ENCODE measurements at regions not wholly inside any gene's neighbourhood (a gene's known extent, or its start where the extent isn't known, plus 50 kb on each side); places are given as distances from the start of the nearest gene placed in this dataset.

DNA sequence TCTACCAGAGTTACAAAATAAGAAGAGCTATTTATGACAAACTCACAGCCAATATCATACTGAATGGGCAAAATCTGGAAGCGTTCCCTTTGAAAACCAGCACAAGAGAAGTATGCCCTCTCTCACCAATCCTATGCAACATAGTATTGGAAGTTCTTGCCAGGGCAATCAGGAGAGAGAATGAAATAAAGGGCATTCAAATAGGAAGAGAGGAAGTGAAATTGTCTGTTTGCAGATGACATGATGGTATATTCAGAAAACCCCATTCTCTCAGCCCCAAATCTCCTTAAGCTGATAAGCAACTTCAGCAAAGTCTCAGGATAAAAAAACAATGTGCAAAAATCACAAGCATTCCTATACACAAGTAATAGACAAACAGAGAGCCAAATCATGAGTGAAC lies 1169.5 kb downstream of the AMY1C start:
- Histone ChIP-seq H3K27me3 (ENCODE audit: insufficient read depth, low read depth) (no peaks in the 10 kb centered on the region), H3K4me2 (no peak overlapping the region), H4K20me1 (ENCODE audit: insufficient read depth) (no peaks in the 10 kb centered on the region), H3K4me1 (replicated peaks; ENCODE audit: insufficient read depth) (no peaks in the 10 kb centered on the region), H3K4me3 (no peak overlapping the region), H3F3A (ENCODE audit: insufficient read depth, low read depth) (no peaks in the 10 kb centered on the region), H3K9me2 (ENCODE audit: insufficient read depth) (no peaks in the 10 kb centered on the region), H2AFZ (no peak overlapping the region; the same call in 1 of the 2 replicates), H3K27ac (no peak overlapping the region), H3K9me3 (ENCODE audit: insufficient read depth, low read depth) (no peaks in the 10 kb centered on the region), H3K79me2 (ENCODE audit: low read depth) (no peaks in the 10 kb centered on the region), H3K36me3 (ENCODE audit: low read depth) (no peaks in the 10 kb centered on the region)
- no TSS peak for BruUV-seq (replicated peaks)
- intact Hi-C loops (cut with micrococcal nuclease; ENCODE audit: unreplicated experiment): no loop called here
- ChIA-PET POLR2A (ENCODE audit: unreplicated experiment) (no interaction called here), CTCF (no interaction called here)
- TF ChIP-seq, protein P1, sequence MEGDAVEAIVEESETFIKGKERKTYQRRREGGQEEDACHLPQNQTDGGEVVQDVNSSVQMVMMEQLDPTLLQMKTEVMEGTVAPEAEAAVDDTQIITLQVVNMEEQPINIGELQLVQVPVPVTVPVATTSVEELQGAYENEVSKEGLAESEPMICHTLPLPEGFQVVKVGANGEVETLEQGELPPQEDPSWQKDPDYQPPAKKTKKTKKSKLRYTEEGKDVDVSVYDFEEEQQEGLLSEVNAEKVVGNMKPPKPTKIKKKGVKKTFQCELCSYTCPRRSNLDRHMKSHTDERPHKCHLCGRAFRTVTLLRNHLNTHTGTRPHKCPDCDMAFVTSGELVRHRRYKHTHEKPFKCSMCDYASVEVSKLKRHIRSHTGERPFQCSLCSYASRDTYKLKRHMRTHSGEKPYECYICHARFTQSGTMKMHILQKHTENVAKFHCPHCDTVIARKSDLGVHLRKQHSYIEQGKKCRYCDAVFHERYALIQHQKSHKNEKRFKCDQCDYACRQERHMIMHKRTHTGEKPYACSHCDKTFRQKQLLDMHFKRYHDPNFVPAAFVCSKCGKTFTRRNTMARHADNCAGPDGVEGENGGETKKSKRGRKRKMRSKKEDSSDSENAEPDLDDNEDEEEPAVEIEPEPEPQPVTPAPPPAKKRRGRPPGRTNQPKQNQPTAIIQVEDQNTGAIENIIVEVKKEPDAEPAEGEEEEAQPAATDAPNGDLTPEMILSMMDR (conservative IDR thresholded peaks at IDR 0.05): no peak
- no peak for TF ChIP-seq EZH2 (IDR thresholded peaks at IDR 0.05; ENCODE audit: low read depth)
- DNase-seq: no peak

DNA sequence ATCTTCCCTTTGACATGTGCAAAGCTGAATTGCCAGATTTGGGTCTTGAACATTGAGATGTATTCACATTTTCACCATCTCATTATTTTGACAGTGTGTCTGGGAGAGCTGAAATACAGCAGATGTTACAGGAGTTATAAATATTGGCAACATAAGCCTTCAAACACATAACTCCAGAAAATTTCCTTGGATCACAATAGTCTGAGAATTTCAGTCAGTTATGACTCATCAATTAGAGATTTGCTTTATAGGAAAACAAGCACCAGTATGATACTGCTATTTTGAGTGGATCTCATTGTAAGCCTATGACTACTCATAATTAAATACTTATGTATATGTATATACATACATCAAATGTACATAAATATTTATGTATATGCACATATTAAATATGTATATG lies 1171.8 kb downstream of the AMY1C start:
- no peaks in the 10 kb centered on the region for H3K4me1 ChIP-seq (replicated peaks; ENCODE audit: insufficient read depth)
- H3F3A ChIP-seq (ENCODE audit: insufficient read depth, low read depth): no peaks in the 10 kb centered on the region
- intact Hi-C loops (cut with micrococcal nuclease; ENCODE audit: unreplicated experiment): no loop called here
- no peaks in the 10 kb centered on the region for H3K9me3 ChIP-seq (ENCODE audit: insufficient read depth, low read depth)
- no peak overlapping the region for H3K27ac ChIP-seq
- no peak overlapping the region for H2AFZ ChIP-seq
- no peaks in the 10 kb centered on the region for H3K9me2 ChIP-seq (ENCODE audit: insufficient read depth)
- ChIA-PET POLR2A (ENCODE audit: unreplicated experiment) (no interaction called here), CTCF (no interaction called here)
- TF ChIP-seq, protein P1 (conservative IDR thresholded peaks at IDR 0.05): no peak
- TF ChIP-seq EZH2 (IDR thresholded peaks at IDR 0.05; ENCODE audit: low read depth): no peak
- DNase-seq: no peak
- no TSS peak for BruUV-seq (replicated peaks)
- no peaks in the 10 kb centered on the region for H4K20me1 ChIP-seq (ENCODE audit: insufficient read depth)
- no peak overlapping the region for H3K4me3 ChIP-seq
- no peaks in the 10 kb centered on the region for H3K79me2 ChIP-seq (ENCODE audit: low read depth)
- no peak overlapping the region for H3K4me2 ChIP-seq
- H3K36me3 ChIP-seq (ENCODE audit: low read depth): no peaks in the 10 kb centered on the region
- no peaks in the 10 kb centered on the region for H3K27me3 ChIP-seq (ENCODE audit: insufficient read depth, low read depth)

DNA sequence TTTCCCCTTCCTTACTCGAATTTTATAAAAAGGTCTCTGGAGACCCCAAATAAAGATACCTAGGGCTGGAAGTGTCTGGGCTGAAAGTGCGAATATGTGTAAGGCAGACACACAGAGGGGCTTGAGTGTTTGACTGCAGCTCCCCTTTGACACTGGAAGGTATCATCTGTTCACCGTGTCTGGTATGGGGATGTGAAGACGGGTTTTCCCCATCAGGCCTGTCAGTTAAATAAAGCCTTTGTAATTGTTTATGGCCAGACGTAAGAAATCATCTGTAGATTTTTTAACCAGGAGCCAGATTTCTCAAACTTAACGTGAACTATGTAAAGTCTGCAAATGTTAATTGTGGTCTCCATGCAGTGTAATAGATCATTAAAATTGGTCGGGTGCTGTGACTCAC lies 1173.4 kb downstream of the AMY1C start:
- Histone ChIP-seq H2AFZ (no peak overlapping the region), H3K4me1 (replicated peaks; ENCODE audit: insufficient read depth) (no peaks in the 10 kb centered on the region), H3K9me2 (ENCODE audit: insufficient read depth) (no peaks in the 10 kb centered on the region), H3K4me2 (no peak overlapping the region), H3F3A (ENCODE audit: insufficient read depth, low read depth) (no peaks in the 10 kb centered on the region), H3K36me3 (ENCODE audit: low read depth) (no peaks in the 10 kb centered on the region), H3K9me3 (ENCODE audit: insufficient read depth, low read depth) (no peaks in the 10 kb centered on the region), H3K4me3 (no peak overlapping the region), H3K27ac (no peak overlapping the region), H3K79me2 (ENCODE audit: low read depth) (no peaks in the 10 kb centered on the region), H3K27me3 (ENCODE audit: insufficient read depth, low read depth) (no peaks in the 10 kb centered on the region), H4K20me1 (ENCODE audit: insufficient read depth) (no peaks in the 10 kb centered on the region)
- intact Hi-C loops (cut with micrococcal nuclease; ENCODE audit: unreplicated experiment): no loop called here
- no peak for TF ChIP-seq EZH2 (IDR thresholded peaks at IDR 0.05; ENCODE audit: low read depth)
- TF ChIP-seq, protein P1 (conservative IDR thresholded peaks at IDR 0.05): no peak
- ChIA-PET CTCF (no interaction called here), POLR2A (ENCODE audit: unreplicated experiment) (no interaction called here)
- DNase-seq: no peak
- no TSS peak for BruUV-seq (replicated peaks)

Data from PC-9 (cell line).